AG08395 (cell line): ENCODE measurements at regions not wholly inside any gene's neighbourhood (a gene's known extent, or its start where the extent isn't known, plus 50 kb on each side); places are given as distances from the start of the nearest gene placed in this dataset.

ENCODE experiments used
- DNase-seq: peaks from one replicate; pipeline ENCODE4 v3.0.0; 2012; ENCODE audit warnings: mixed read lengths, low spot score

- DNase-seq, result no peak
Observed at GRCh38 chr2:21633466-21633865, 509.7 kb downstream of the TDRD15 start.

GRCh38 chr2:21633911-21634310 lies 510.1 kb downstream of the TDRD15 start:
- DNase-seq, result no peak

DNA sequence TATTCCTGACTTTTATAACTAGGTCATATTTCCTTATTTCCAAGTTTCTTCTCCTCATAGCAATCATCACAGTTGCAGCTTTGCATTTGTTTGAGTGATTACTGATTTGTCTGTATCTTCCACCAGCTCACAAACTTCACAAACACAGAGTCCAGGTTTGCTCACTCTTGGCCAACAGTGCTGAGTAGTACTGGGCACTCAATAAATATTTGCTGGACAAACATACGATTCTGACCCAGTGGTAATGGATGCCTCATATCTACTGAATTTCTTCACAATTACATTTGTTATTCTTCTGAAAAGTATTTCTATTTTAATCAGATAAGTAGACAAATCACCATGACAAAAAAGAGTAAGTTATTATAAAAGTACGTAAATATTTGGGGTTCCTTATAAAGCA lies 516.3 kb downstream of the TDRD15 start:
- no peak for DNase-seq

DNA sequence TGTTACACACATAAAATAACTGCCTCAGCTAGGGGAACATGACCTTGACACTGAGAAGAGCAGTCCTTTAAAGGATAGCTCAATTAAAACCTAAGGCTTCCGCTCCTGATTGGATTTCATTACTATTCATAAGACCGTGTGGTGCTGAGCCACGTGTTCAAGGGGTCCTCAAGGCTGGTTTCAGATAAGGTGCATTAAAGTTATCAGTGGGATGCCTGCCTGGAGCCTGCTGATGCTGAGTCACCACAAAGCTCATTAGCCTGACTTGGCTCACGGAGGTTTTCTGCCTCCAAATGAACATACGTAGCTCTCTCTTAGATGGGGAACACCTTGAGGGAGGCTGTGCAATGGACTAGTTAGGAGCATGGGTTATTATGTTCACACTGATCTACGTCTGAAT lies 518.9 kb downstream of the TDRD15 start:
- DNase-seq, result no peak

DNA sequence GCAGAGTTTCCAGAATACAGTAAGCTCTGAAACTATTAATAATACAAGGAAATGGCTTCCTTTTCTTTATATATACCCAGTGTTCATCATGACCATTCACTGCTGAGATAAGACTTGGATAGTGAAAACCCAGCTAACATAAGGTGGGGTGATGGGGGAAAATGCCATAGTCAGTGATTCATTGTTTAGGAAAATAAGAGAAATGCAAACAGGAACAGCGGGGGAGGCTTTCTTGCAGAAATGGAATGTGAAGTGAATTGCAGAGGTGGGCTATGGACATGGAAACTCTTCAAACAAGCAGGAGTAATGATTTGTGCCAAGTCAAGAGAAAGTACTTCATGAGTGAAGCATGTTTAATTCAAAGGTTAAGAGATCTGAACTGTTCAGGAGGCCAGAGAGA lies 519.4 kb downstream of the TDRD15 start:
- no peak for DNase-seq

- no peak for DNase-seq
Observed at GRCh38 chr2:21644266-21644665, 520.5 kb downstream of the TDRD15 start.

DNA sequence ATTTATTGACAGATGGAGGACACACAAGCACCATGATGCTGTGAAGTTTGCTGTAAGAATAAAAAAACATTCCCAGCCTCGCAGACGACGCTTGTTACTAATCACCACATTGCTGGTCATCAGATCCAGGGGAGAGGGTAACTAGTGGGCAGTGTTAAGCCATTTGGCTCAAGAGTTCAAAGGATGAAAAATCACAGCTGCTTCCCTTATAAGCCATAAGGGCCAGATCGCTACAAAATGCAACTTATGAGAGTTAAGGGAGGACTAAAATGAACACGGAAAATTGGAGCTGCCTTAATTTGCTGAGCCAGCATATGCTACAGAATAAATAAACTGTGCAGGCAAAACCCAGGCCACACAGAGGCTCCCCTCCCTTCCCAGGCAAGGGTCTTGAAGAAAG lies 522.6 kb downstream of the TDRD15 start:
- DNase-seq, result no peak

DNA sequence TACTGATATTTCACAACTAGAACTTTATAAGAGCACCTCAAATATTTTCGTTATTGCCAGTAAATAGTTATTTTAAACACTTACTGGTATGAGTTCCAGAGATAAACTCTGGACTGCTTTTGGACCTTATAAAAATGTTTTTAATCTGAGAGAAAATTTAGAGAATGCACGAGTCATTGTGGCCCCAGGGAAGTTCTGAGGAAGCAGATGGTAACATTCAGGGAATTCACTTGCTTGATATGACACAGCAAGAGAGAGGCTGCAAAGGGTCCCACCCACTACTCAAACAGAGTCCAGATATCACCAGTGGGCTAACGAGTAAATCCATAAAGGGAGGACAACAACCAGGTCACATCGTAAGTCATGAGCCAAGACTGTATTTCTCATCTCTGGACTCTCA lies 526.8 kb downstream of the TDRD15 start:
- no peak for DNase-seq

- DNase-seq, result no peak
Observed at GRCh38 chr2:21655136-21655535, 531.4 kb downstream of the TDRD15 start.

DNA sequence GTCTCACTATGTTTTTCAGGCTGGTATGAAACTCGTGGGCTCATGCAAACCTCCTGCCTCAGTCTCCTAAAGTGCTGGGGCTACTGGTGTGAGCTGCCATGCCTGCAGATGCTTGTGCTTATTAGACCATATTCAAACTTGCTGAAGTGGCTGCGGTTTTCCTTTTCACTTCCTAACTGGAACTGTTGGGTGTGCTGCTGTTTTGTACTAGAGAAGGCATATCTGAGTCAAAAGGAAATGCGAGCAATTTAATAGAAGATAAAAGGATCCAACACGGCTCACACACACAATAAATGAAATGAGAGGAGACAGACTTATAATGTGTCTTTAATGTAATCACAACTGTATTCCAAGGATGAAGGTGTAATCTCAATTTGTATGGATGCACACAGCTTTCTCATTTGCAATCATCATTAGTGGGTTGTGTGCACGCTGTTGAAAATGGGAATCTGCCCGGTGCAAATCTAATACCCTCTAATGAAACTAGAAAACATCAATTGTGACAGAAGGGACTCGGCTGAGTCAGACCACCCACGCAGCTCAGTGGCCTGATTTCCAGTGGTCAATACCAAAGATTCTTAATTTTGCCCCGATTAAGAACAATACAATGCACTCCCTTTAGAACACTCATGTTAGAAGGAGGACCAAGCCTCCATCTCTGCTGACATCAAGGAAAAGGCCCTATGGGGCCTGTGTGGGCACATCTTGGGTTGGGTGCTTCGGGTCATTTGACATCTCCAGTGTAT lies 532.7 kb downstream of the TDRD15 start:
- no peak for DNase-seq

DNA sequence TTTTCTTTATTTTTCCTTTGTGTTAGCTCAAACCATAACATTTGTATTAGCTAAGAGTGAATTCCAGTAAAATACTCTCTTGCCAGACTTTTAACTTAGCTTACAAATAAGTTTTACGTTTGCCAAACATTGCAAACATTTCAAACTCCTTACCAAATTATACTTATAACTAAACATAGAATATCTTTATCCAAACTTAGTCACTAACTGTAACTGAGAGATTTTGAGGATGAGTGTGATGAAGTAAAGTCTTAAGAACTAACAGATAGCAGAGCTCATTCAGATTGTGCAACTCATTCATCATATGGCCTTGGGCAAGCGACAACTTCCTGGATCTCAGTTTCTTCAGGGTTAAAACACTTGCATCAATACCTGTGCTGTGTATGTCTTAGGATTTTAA lies 533.7 kb downstream of the TDRD15 start:
- DNase-seq, result no peak

DNA sequence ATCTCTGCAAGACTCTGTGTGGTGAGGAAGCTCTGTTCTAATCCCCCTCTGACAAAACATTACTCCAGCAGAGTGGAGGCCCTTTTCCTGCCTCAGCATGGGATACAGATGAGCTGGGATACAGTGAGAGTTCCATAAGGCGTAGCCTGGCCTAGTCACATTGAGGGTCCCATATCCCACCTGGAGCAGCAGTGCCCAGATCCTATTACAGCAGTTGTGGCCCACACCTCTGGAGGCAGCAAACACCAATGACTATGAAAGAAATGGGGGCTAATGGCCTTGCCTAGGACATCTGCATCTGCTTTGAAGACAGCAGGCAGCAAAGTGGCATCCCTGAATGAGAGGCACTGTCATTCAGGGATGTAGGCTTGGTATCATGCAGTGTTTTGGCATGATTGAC lies 534.5 kb downstream of the TDRD15 start:
- no peak for DNase-seq

DNA sequence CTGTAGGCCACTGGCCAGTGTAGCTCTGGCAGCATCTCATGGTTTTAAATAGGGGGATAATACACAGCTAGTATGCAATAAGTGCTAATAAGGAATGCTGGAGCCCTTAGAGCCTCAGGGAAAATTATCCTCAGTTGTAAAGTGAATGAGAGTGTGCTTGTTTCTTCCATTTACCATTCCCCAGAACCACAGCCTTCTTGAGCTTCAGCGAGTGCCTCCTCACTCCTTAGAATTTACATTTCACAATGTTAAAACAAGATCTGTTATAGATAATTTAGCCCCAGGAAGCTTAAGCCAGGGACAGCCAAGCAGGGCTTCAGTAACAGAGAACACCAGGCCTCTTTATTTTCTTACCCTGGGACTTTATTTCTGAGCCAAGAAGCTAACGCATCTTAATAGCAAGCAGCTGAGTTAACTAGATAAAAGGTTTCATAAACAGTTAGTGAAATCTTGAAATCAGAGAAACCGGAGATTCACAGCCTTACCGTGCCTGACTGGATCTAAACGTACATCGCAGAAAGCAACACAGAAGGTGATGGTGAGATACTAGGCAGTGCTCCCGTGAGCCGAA lies 535.2 kb downstream of the TDRD15 start:
- no peak for DNase-seq

- DNase-seq, result no peak
Observed at GRCh38 chr2:21664083-21664482, 540.3 kb downstream of the TDRD15 start.

DNA sequence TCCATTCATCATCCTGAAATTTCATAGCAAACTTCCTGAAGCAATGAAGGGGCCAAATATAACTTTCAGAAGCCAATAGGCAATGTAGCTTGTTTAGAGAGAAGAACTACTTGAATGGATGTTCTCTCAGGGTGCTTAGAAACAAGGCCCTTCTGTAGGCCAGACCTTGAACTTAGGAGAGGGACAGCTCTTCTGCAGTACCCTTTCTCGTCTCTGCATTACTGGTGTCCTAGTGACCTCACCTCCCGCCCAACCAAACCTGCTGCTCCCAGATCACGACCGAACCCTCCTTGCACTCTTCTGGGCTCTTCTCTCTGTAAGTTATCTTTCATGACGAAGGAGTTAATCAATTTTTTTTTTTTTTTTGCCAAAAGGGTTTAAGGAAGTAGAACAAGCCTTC lies 543.9 kb downstream of the TDRD15 start:
- DNase-seq, result no peak

DNA sequence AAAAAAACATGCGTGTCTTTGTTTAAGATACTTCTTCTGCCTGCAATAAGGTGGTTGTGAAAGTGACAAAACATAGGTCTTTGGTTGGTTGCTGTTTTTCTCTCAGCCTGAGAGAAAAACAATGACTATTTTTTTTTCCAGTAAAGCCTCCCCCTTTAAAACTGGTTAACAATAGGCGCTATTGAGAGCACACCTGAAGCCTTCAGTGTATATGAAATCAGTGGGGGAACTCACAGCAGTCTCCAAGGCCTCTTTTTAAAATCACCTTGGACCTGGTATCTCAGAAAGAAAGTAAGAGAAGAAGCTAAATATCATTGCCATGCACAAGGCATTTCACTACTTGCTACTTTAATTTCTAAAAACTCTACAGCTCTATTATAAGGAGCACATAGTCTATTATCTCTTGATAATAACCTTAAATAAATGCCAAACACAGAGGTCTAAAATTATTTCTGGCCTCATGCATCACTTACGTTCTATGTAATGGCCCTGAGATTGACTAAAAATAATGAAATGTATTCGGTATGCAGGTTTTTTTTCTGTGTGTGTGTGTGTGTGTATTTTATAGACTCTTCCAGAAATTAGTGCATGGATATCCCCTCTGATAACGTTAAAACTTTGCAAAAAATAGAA lies 544.4 kb downstream of the TDRD15 start:
- no peak for DNase-seq

DNA sequence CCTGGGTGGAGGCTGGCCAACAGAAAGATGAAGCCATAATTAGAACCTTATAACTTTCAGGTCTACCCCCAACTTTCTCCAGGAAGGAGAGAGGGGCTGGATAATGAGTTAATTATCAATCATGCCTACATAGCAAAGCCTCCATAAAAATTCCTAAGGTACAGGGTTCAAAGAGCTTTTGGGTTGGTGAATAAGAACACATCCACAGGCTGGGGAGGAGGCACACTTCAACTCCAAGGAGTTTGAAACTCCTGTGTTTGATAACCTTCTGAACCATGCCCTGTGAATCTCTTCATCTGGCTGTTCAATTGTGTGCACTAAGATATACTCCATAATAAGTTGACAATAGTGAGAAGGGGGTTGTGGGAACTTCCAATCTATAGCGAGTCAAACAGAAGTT lies 552.3 kb downstream of the TDRD15 start:
- no peak for DNase-seq

GRCh38 chr2:21676676-21677075 lies 552.9 kb downstream of the TDRD15 start:
- no peak for DNase-seq

DNA sequence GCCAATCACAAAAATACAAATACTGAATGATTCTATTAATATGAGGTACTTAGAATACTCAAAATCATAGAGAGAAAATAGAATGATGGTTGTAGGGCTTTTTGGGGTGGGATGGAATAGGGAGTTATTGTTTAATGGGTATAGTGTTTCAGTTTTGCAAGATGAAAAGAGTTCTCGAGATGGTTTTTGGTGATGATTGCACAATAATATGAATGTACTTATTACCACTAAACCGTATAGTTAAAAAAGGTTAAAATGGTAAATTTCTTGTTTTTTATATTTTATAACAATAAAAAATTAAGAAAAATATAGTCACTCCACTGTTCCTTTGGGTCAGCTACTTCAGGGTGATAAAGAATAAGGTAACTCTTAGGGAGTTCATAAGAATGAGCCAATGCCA lies 560.1 kb downstream of the TDRD15 start:
- DNase-seq, result no peak

- DNase-seq, result no peak
Observed at GRCh38 chr2:21687589-21687988, 563.8 kb downstream of the TDRD15 start.

GRCh38 chr2:21690005-21690404 lies 566.2 kb downstream of the TDRD15 start:
- DNase-seq, result no peak

DNA sequence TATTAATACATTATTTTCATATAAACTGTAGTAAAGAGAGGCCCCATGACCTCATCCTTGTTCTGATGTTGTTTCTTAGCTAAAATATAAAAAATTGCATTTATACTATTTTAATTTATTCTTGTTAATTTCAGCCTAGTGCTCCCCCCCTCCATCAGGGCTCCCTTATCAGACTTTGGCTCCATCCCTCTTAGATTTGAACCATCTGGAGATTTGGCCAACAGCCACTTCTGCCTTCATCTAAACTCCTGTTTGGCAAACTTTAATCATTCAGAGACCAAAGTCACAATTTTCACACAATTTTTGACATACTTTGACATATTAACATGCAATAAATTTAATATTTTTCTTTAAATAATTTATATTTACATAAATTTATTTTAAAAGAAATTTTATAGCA lies 569.3 kb downstream of the TDRD15 start:
- DNase-seq, result no peak

DNA sequence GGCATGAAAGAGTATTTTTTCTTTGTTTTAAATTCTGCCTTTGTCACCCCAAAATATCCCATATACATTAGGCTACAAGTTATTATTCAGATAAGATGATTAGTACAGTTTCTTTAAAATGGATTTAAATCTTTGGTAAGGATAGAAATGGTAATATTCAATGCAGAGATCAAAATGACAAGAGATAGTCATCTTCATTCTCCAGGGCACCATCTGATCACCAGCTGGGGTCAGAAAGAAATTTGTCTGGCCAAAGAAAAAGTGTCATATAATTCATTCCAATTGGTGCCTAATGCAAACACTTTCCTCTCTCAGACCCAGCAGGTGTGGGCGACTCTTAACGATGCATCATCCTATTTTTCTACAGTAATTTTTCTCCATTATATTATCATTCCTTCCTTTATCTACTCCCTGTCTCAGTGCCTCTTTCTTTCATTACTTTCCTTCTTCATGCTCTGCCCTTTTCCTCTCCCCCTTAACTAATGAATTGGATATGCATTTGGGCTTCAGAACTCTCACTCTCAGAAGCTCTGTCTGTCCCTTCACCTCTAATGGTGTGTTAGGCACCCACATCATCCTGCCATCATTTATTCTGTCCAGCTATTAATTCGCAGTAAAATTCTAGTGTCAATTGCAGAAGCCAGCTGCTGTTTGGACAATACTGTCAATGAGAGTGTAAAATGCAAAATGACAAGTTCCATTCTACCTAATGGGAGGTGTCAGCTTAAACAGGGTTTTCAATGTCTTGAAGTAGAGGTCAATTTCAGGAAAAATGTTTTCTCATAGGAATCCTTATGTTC lies 570.5 kb downstream of the TDRD15 start:
- no peak for DNase-seq
